ENCODE measurements at regions not wholly inside any gene's neighbourhood (a gene's known extent, or its start where the extent isn't known, plus 50 kb on each side); places are given as distances from the start of the nearest gene placed in this dataset.

- TF ChIP-seq CTCF (conservative IDR thresholded peaks at IDR 0.05; ENCODE audit: low read length) (no peak), EZH2phosphoT487 (IDR thresholded peaks at IDR 0.05; ENCODE audit: borderline replicate concordance) (no peak)
Measured at GRCh38 chr21:24150753-24151152, 1456.5 kb downstream of the MRPL39 start.

Data from Loucy (cell line).